Liver (tissue), 8 donors: ENCODE measurements at regions not wholly inside any gene's neighbourhood (a gene's known extent, or its start where the extent isn't known, plus 50 kb on each side); places are given as distances from the start of the nearest gene placed in this dataset.

Source experiments
- DNase-seq: peaks from one replicate; pipeline ENCODE4 v3.0.0-alpha.2; 2017; ENCODE audit warnings: low spot score
- H3K27ac ChIP-seq, 2 donors: one replicate each; pipeline ENCODE4 v1.7.0; 2013; ENCODE audit warnings: inconsistent platforms in 2 of 2, low read length in 2 of 2, control low read depth in 1 of 2, low read depth in 1 of 2, mild to moderate bottlenecking in 1 of 2
- H3K27me3 ChIP-seq, 4 donors: one replicate each; pipeline versions ENCODE4 v1.6.1 to v1.7.0; 2013; ENCODE audit warnings: low read length in 3 of 4, inconsistent platforms in 1 of 4, mild to moderate bottlenecking in 1 of 4, moderate library complexity in 1 of 4; ENCODE audit not compliant: control insufficient read depth in 4 of 4, insufficient read depth in 4 of 4
- H3K36me3 ChIP-seq, 4 donors: one replicate each; pipeline versions ENCODE4 v1.6.1 to v1.7.0; 2013; ENCODE audit warnings: low read length in 3 of 4, mild to moderate bottlenecking in 3 of 4, low read depth in 1 of 4, moderate library complexity in 1 of 4; ENCODE audit not compliant: control insufficient read depth in 4 of 4, insufficient read depth in 3 of 4
- H3K4me1 ChIP-seq, 4 donors: one replicate each; pipeline versions ENCODE4 v1.6.1 to v1.7.0; 2013; ENCODE audit warnings: low read length in 3 of 4, mild to moderate bottlenecking in 3 of 4, moderate library complexity in 1 of 4; ENCODE audit not compliant: control insufficient read depth in 4 of 4, insufficient read depth in 4 of 4
- H3K4me3 ChIP-seq, 3 donors: one replicate each; pipeline versions ENCODE4 v1.6.1 to v1.7.0; 2013; ENCODE audit warnings: low read length in 3 of 3, control low read depth in 1 of 3, low read depth in 1 of 3, mild to moderate bottlenecking in 1 of 3
- H3K9ac ChIP-seq, 2 donors: one replicate each; pipeline ENCODE4 v1.7.0; 2013; ENCODE audit warnings: low read length in 2 of 2, mild to moderate bottlenecking in 2 of 2, moderate library complexity in 2 of 2, control low read depth in 1 of 2, low read depth in 1 of 2
- H3K9me3 ChIP-seq, 4 donors: one replicate each; pipeline versions ENCODE4 v1.6.1 to v1.7.0; 2013; ENCODE audit warnings: low read length in 3 of 4; ENCODE audit not compliant: control insufficient read depth in 4 of 4
- ATF3 ChIP-seq: IDR thresholded peaks from 2 replicates; pipeline ENCODE4 v1.6.1; 2016; ENCODE audit warnings: antibody characterized with exemption
- CTCF ChIP-seq: fragments of 150-350 bp; IDR thresholded peaks from 2 replicates; pipeline ENCODE4 v1.5.1; 2017; ENCODE audit warnings: improper control_type of control experiment, low read depth, low read length; ENCODE audit not compliant: missing input control
- EGR1 ChIP-seq, 2 donors: IDR thresholded peaks; 2 replicates each; pipeline ENCODE4 v1.6.1; 2016 to 2018; ENCODE audit warnings: antibody characterized with exemption in 2 of 2, low read depth in 2 of 2
- FOXA1 ChIP-seq: IDR thresholded peaks from 2 replicates; pipeline ENCODE4 v1.6.1; 2016; ENCODE audit warnings: antibody characterized with exemption
- FOXA2 ChIP-seq: IDR thresholded peaks from 2 replicates; pipeline ENCODE4 v1.6.1; 2016; ENCODE audit warnings: antibody characterized with exemption
- GABPA ChIP-seq, 2 donors: IDR thresholded peaks in 1 of 2; conservative IDR thresholded peaks in 1 of 2; 2 replicates each; pipeline ENCODE4 v1.6.1; 2016; ENCODE audit warnings: antibody characterized with exemption in 2 of 2, mild to moderate bottlenecking in 1 of 2, moderate library complexity in 1 of 2
- HNF4A ChIP-seq, 2 donors: conservative IDR thresholded peaks; 2 replicates each; pipeline ENCODE4 v1.6.1; 2016; ENCODE audit warnings: antibody characterized with exemption in 2 of 2, mild to moderate bottlenecking in 2 of 2
- HNF4G ChIP-seq: IDR thresholded peaks from 2 replicates; pipeline ENCODE4 v1.6.1; 2016; ENCODE audit warnings: antibody characterized with exemption
- JUND ChIP-seq, 2 donors: IDR thresholded peaks; 2 replicates each; pipeline ENCODE4 v1.6.1; 2016; ENCODE audit warnings: antibody characterized with exemption in 2 of 2
- NR2F2 ChIP-seq: IDR thresholded peaks from 2 replicates; pipeline ENCODE4 v1.6.1; 2016; ENCODE audit warnings: antibody characterized with exemption
- RAD21 ChIP-seq, 2 donors: IDR thresholded peaks; 2 replicates each; pipeline ENCODE4 v1.6.1; 2016; ENCODE audit warnings: antibody characterized with exemption in 2 of 2, mild to moderate bottlenecking in 2 of 2
- REST ChIP-seq: IDR thresholded peaks from 2 replicates; pipeline ENCODE4 v1.6.1; 2016; ENCODE audit warnings: antibody characterized with exemption, mild to moderate bottlenecking
- RXRA ChIP-seq, 2 donors: IDR thresholded peaks; 2 replicates each; pipeline ENCODE4 v1.6.1; 2017 to 2018; ENCODE audit warnings: antibody characterized with exemption in 2 of 2, mild to moderate bottlenecking in 1 of 2
- SP1 ChIP-seq: IDR thresholded peaks from 2 replicates; pipeline ENCODE4 v1.6.1; 2018; ENCODE audit warnings: antibody characterized with exemption, mild to moderate bottlenecking
- TAF1 ChIP-seq: conservative IDR thresholded peaks from 2 replicates; pipeline ENCODE4 v1.6.1; 2016; ENCODE audit warnings: antibody characterized with exemption, mild to moderate bottlenecking
- YY1 ChIP-seq: IDR thresholded peaks from 2 replicates; pipeline ENCODE4 v1.6.1; 2016; ENCODE audit warnings: antibody characterized with exemption, mild to moderate bottlenecking
- WGBS: extraction: QIAGEN DNeasy Blood & Tissue Kit; methylation state at CpG from one replicate; pipeline ENCODE4 v1.1.7; 2013; 5-methylcytosine and 5-hydroxymethylcytosine counted together
- TF ChIP-seq, protein P1 (sequence below): IDR thresholded peaks from 2 replicates; pipeline ENCODE4 v1.6.1; 2016; ENCODE audit warnings: antibody characterized with exemption
- TF ChIP-seq, protein P2 (sequence below): IDR thresholded peaks from 2 replicates; pipeline ENCODE4 v1.6.1; 2016; ENCODE audit warnings: antibody characterized with exemption
- donor health status: healthy.
- donor health status: healthy.
- donor health status: healthy.
- donor health status: healthy.
- donor health status: healthy.

DNA sequence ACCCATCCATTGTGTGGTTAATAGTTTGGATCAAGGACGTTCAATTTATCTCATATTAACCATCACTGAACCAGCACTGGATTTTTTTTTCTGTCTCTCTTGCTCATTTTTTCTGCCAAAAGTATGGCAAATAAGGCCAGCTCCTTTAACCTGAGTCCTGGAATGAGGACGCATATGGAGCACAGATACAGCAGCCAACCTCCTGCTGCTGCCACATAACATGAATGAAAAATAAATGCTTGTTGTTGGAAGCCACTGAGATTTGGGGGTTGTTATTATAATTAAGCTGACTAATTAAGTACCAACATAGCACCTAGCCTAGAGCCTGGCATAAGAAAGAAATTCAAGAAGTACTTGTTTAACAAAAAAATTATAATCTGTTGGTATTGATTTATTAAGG is 335.3 kb upstream of the DUSP10 start:
- 71% methylated on average over 2 of the region's 2 CpGs for WGBS
- no peak for TF ChIP-seq NR2F2
- TF ChIP-seq HNF4G, result no peak
- TF ChIP-seq RAD21 (IDR thresholded peaks at IDR 0.05), result no peak
- TF ChIP-seq, protein P1, sequence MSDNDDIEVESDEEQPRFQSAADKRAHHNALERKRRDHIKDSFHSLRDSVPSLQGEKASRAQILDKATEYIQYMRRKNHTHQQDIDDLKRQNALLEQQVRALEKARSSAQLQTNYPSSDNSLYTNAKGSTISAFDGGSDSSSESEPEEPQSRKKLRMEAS, result no peak
- no peak for TF ChIP-seq ATF3
- no peak for TF ChIP-seq FOXA2
- no peak for TF ChIP-seq SP1
- TF ChIP-seq JUND (IDR thresholded peaks at IDR 0.05), result no peak
- TF ChIP-seq CTCF, result no peak
- Histone ChIP-seq H3K36me3 (no peaks in the 10 kb centered on the region), H3K4me1 (peaks cover 0 to 19% (median 8%) of the 10 kb centered on the region in 4 donors), H3K9me3 (no peaks in the 10 kb centered on the region), H3K4me3 (no peak overlapping the region), H3K9ac (no peak overlapping the region), H3K27me3 (no peaks in the 10 kb centered on the region), H3K27ac (no peak overlapping the region)
- no peak for DNase-seq

- Histone ChIP-seq H3K9ac (no peak overlapping the region), H3K27me3 (no peaks in the 10 kb centered on the region), H3K9me3 (no peaks in the 10 kb centered on the region), H3K4me1 (peaks cover 4 to 48% (median 25%) of the 10 kb centered on the region in 4 donors), H3K4me3 (no peak overlapping the region), H3K27ac (peak overlapping the region; percentile 58 to 67), H3K36me3 (no peaks in the 10 kb centered on the region)
- TF ChIP-seq NR2F2, result peak; percentile 89
- TF ChIP-seq, protein P1, result peak; percentile 70
- TF ChIP-seq FOXA1, result peak; percentile 39
- TF ChIP-seq GABPA (IDR thresholded peaks at IDR 0.05 in 1 of 2, conservative IDR thresholded peaks at IDR 0.05 in 1 of 2), result peak in 1 of 2 donors; percentile 15
- no peak for TF ChIP-seq CTCF
- peak; percentile 85 for TF ChIP-seq HNF4A (conservative IDR thresholded peaks at IDR 0.05)
- TF ChIP-seq RXRA (IDR thresholded peaks at IDR 0.05), result peak; percentile 77 to 91
- no peak for TF ChIP-seq FOXA2
- TF ChIP-seq, protein P2, sequence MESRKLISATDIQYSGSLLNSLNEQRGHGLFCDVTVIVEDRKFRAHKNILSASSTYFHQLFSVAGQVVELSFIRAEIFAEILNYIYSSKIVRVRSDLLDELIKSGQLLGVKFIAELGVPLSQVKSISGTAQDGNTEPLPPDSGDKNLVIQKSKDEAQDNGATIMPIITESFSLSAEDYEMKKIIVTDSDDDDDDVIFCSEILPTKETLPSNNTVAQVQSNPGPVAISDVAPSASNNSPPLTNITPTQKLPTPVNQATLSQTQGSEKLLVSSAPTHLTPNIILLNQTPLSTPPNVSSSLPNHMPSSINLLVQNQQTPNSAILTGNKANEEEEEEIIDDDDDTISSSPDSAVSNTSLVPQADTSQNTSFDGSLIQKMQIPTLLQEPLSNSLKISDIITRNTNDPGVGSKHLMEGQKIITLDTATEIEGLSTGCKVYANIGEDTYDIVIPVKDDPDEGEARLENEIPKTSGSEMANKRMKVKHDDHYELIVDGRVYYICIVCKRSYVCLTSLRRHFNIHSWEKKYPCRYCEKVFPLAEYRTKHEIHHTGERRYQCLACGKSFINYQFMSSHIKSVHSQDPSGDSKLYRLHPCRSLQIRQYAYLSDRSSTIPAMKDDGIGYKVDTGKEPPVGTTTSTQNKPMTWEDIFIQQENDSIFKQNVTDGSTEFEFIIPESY, result peak; percentile 75
- peak in 1 of 2 donors; percentile 26 for TF ChIP-seq EGR1 (IDR thresholded peaks at IDR 0.05; ENCODE audit: low read depth in 2 of 2)
- no peak for TF ChIP-seq ATF3
- TF ChIP-seq YY1, result peak; percentile 59
- TF ChIP-seq TAF1, result no peak
- TF ChIP-seq REST, result no peak
- peak; percentile 71 for TF ChIP-seq SP1
- TF ChIP-seq RAD21 (IDR thresholded peaks at IDR 0.05), result peak in 1 of 2 donors; percentile 32
- peak; percentile 15 for TF ChIP-seq HNF4G
- TF ChIP-seq JUND (IDR thresholded peaks at IDR 0.05), result peak in 1 of 2 donors; percentile 72
- WGBS, result 27% methylated on average over 1 of the region's 1 CpG
- no peak for DNase-seq
Observed at GRCh38 chr1:222074317-222074716, 332.4 kb upstream of the DUSP10 start.
